GM23338 (cell line): ENCODE measurements at regions not wholly inside any gene's neighbourhood (a gene's known extent, or its start where the extent isn't known, plus 50 kb on each side); places are given as distances from the start of the nearest gene placed in this dataset.

Source experiments
- ATAC-seq: fragments of 200-7000 bp; cut with Tn5 transposase; 3 replicates; pipeline ENCODE4 v1.9.1; 2020
- DNase-seq: peaks from one replicate; pipeline ENCODE4 v3.0.0-alpha.2; 2015; ENCODE audit warnings: low spot score
- H2AFZ ChIP-seq: fragments of 200-600 bp; sonication (generic); 2 replicates; pipeline ENCODE4 v1.8.0; 2016; ENCODE audit warnings: antibody characterized with exemption, mild to moderate bottlenecking, moderate library complexity
- H3F3A ChIP-seq: fragments of 200-600 bp; sonication (generic); replicated peaks from 2 replicates; pipeline ENCODE4 v1.8.0; 2017; ENCODE audit warnings: antibody characterized with exemption, mixed run types, low read depth
- H3K27ac ChIP-seq: fragments of 200-600 bp; sonication (generic); 2 replicates; pipeline ENCODE4 v1.6.1; 2016; ENCODE audit warnings: low read depth
- H3K27me3 ChIP-seq: fragments of 200-600 bp; sonication (generic); 2 replicates; pipeline ENCODE4 v1.8.0; 2016; ENCODE audit warnings: mild to moderate bottlenecking, mixed run types, moderate library complexity; ENCODE audit not compliant: insufficient read depth
- H3K36me3 ChIP-seq: fragments of 200-600 bp; sonication (generic); 2 replicates; pipeline ENCODE4 v1.8.0; 2016; ENCODE audit warnings: mild to moderate bottlenecking; ENCODE audit not compliant: insufficient read depth
- H3K4me1 ChIP-seq: fragments of 200-600 bp; sonication (generic); 2 replicates; pipeline ENCODE4 v1.8.0; 2016; ENCODE audit warnings: mild to moderate bottlenecking, moderate library complexity; ENCODE audit not compliant: insufficient read depth
- H3K4me2 ChIP-seq: fragments of 200-600 bp; sonication (generic); 2 replicates; pipeline ENCODE4 v1.7.1; 2017; ENCODE audit warnings: mixed run types
- H3K4me3 ChIP-seq: fragments of 200-600 bp; sonication (generic); 2 replicates; pipeline ENCODE4 v1.6.1; 2016; ENCODE audit warnings: mixed run types
- H3K79me2 ChIP-seq: fragments of 200-600 bp; sonication (generic); replicated peaks from 2 replicates; pipeline ENCODE4 v1.8.0; 2017; ENCODE audit warnings: mild to moderate bottlenecking; ENCODE audit not compliant: insufficient read depth
- H3K9me2 ChIP-seq: fragments of 200-600 bp; sonication (generic); 2 replicates; pipeline ENCODE4 v1.8.0; 2017; ENCODE audit not compliant: insufficient read depth
- H4K20me1 ChIP-seq: fragments of 200-600 bp; sonication (generic); replicated peaks from 2 replicates; pipeline ENCODE4 v1.8.0; 2017; ENCODE audit warnings: mild to moderate bottlenecking; ENCODE audit not compliant: insufficient read depth
- H3K27ac Mint-ChIP-seq: 2 replicates; pipeline ENCODE4 v1.8.0; 2020; ENCODE audit warnings: inconsistent platforms, mild to moderate bottlenecking, moderate library complexity, mixed read lengths
- H3K27me3 Mint-ChIP-seq: 3 replicates; pipeline ENCODE4 v1.8.0; 2022; ENCODE audit warnings: low read depth, mild to moderate bottlenecking, moderate library complexity, mixed read lengths, inconsistent platforms; ENCODE audit not compliant: insufficient read depth, poor library complexity
- H3K36me3 Mint-ChIP-seq: 3 replicates; pipeline ENCODE4 v1.8.0; 2021; ENCODE audit warnings: low read depth, mild to moderate bottlenecking, inconsistent platforms, moderate library complexity, mixed read lengths
- H3K4me1 Mint-ChIP-seq: 3 replicates; pipeline ENCODE4 v1.8.0; 2020; ENCODE audit warnings: mild to moderate bottlenecking, inconsistent platforms, mixed read lengths
- H3K4me3 Mint-ChIP-seq: 3 replicates; pipeline ENCODE4 v1.8.0; 2021; ENCODE audit warnings: moderate library complexity, mild to moderate bottlenecking, inconsistent platforms, mixed read lengths
- H3K9me3 Mint-ChIP-seq: 3 replicates; pipeline ENCODE4 v1.8.0; 2020; ENCODE audit warnings: moderate library complexity, mild to moderate bottlenecking, inconsistent platforms, mixed read lengths
- CREB1 ChIP-seq: fragments of 250-450 bp; sonication (Bioruptor Pico); IDR thresholded peaks from 2 replicates; pipeline ENCODE4 v1.5.0; 2020; ENCODE audit warnings: low read depth, mild to moderate bottlenecking, moderate library complexity
- ETS1 ChIP-seq: IDR thresholded peaks from 2 replicates; pipeline ENCODE4 v1.6.1; 2016; ENCODE audit warnings: antibody characterized with exemption
- EZH2 ChIP-seq: fragments of 200-600 bp; sonication (generic); IDR thresholded peaks from one replicate; pipeline ENCODE4 v1.8.0; 2017; ENCODE audit warnings: antibody characterized with exemption, mild to moderate bottlenecking, low read depth; ENCODE audit not compliant: unreplicated experiment
- EZH2phosphoT487 ChIP-seq: fragments of 200-600 bp; sonication (generic); IDR thresholded peaks from one replicate; pipeline ENCODE4 v1.8.1; 2018; ENCODE audit warnings: antibody characterized with exemption; ENCODE audit not compliant: unreplicated experiment
- JUNB ChIP-seq: IDR thresholded peaks from one replicate; pipeline ENCODE4 v1.6.1; 2016; ENCODE audit warnings: antibody characterized with exemption; ENCODE audit not compliant: unreplicated experiment
- NANOG ChIP-seq: IDR thresholded peaks from 2 replicates; pipeline ENCODE4 v1.6.1; 2016; ENCODE audit warnings: antibody characterized with exemption, borderline replicate concordance
- REST ChIP-seq: IDR thresholded peaks from one replicate; pipeline ENCODE4 v1.6.1; 2018; ENCODE audit warnings: antibody characterized with exemption; ENCODE audit not compliant: unreplicated experiment
- STAT1 ChIP-seq: IDR thresholded peaks from one replicate; pipeline ENCODE4 v1.6.1; 2016; ENCODE audit warnings: antibody characterized with exemption; ENCODE audit not compliant: unreplicated experiment
- ZNF114 ChIP-seq: fragments of 250-450 bp; sonication (Bioruptor Pico); IDR thresholded peaks from 2 replicates; pipeline ENCODE4 v1.5.0; 2020; ENCODE audit warnings: mild to moderate bottlenecking, moderate library complexity
- ZNF331 ChIP-seq: fragments of 250-450 bp; sonication (Bioruptor Pico); IDR thresholded peaks from 2 replicates; pipeline ENCODE4 v1.5.0; 2020; ENCODE audit warnings: low read depth, mild to moderate bottlenecking, moderate library complexity

- TF ChIP-seq REST (no peak), JUNB (no peak), EZH2 (no peak), EZH2phosphoT487 (no peak), ZNF331 (CRISPR knock-in tag) (no peak), ZNF114 (CRISPR knock-in tag) (no peak), STAT1 (no peak), CREB1 (CRISPR knock-in tag) (no peak), NANOG (no peak), ETS1 (no peak)
Observed at GRCh38 chr3:55333923-55334322, 153.2 kb downstream of the WNT5A start (continued).

- H3K36me3 Mint-ChIP-seq = no peaks in the 10 kb centered on the region
- ATAC-seq (no peak), DNase-seq (no peak)
- Histone ChIP-seq H3K79me2 (no peaks in the 10 kb centered on the region), H3K4me3 (no peak overlapping the region), H3F3A (no peaks in the 10 kb centered on the region), H3K36me3 (no peaks in the 10 kb centered on the region), H3K4me2 (no peak overlapping the region), H3K27me3 (no peaks in the 10 kb centered on the region), H4K20me1 (no peaks in the 10 kb centered on the region), H3K27ac (no peak overlapping the region), H3K4me1 (no peaks in the 10 kb centered on the region), H2AFZ (no peak overlapping the region), H3K9me2 (peaks cover 3% of the 10 kb centered on the region; the same call in 1 of the 2 replicates)
- peaks cover 17% of the 10 kb centered on the region; the same call in 2 of the 3 replicates for H3K4me1 Mint-ChIP-seq
- H3K27ac Mint-ChIP-seq = no peak overlapping the region
- TF ChIP-seq JUNB (no peak), ETS1 (no peak)
- no peaks in the 10 kb centered on the region for H3K9me3 Mint-ChIP-seq
- peaks cover 5% of the 10 kb centered on the region for H3K27me3 Mint-ChIP-seq
- no peak overlapping the region for H3K4me3 Mint-ChIP-seq
Observed at GRCh38 chr3:55333046-55333445, 154.1 kb downstream of the WNT5A start.
